Neural progenitor cell (in vitro differentiated cells): ENCODE measurements at regions not wholly inside any gene's neighbourhood (a gene's known extent, or its start where the extent isn't known, plus 50 kb on each side); places are given as distances from the start of the nearest gene placed in this dataset.

Source experiments
- DNase-seq: peaks from one replicate; pipeline ENCODE4 v3.0.0-alpha.2; 2016; ENCODE audit warnings: low spot score
- H2AFZ ChIP-seq: fragments of 200-600 bp; sonication (generic); replicated peaks from 2 replicates; pipeline ENCODE4 v1.6.1; 2016; ENCODE audit warnings: antibody characterized with exemption
- H3F3A ChIP-seq: fragments of 200-600 bp; sonication (generic); 2 replicates; pipeline ENCODE4 v1.6.1; 2016; ENCODE audit warnings: antibody characterized with exemption, low read depth
- H3K27ac ChIP-seq: fragments of 200-600 bp; sonication (generic); 2 replicates; pipeline ENCODE4 v1.5.1; 2016; ENCODE audit warnings: mild to moderate bottlenecking
- H3K27me3 ChIP-seq: fragments of 200-600 bp; sonication (generic); 2 replicates; pipeline ENCODE4 v1.6.1; 2016; ENCODE audit warnings: mild to moderate bottlenecking, moderate library complexity
- H3K36me3 ChIP-seq: fragments of 200-600 bp; sonication (generic); 2 replicates; pipeline ENCODE4 v1.5.1; 2016
- H3K4me1 ChIP-seq: fragments of 200-600 bp; sonication (generic); 2 replicates; pipeline ENCODE4 v1.6.1; 2016; ENCODE audit warnings: mixed run types
- H3K4me2 ChIP-seq: fragments of 200-600 bp; sonication (generic); 2 replicates; pipeline ENCODE4 v1.6.1; 2016
- H3K4me3 ChIP-seq: fragments of 200-600 bp; sonication (generic); 2 replicates; pipeline ENCODE4 v1.5.1; 2016
- H3K79me2 ChIP-seq: fragments of 200-600 bp; sonication (generic); 2 replicates; pipeline ENCODE4 v1.6.1; 2016; ENCODE audit warnings: low read depth
- H3K9ac ChIP-seq: fragments of 200-600 bp; sonication (generic); 2 replicates; pipeline ENCODE4 v1.6.1; 2016
- H3K9me3 ChIP-seq: fragments of 200-600 bp; sonication (generic); 2 replicates; pipeline ENCODE4 v1.5.1; 2016; ENCODE audit warnings: low read depth
- H4K20me1 ChIP-seq: fragments of 200-600 bp; sonication (generic); 2 replicates; pipeline ENCODE4 v1.6.1; 2016; ENCODE audit warnings: low read depth
- H3K27ac Mint-ChIP-seq: 3 replicates; pipeline ENCODE4 v1.8.0; 2021; ENCODE audit warnings: mixed read lengths
- H3K27me3 Mint-ChIP-seq: 2 replicates; pipeline ENCODE4 v1.8.0; 2022; ENCODE audit warnings: low read depth, mild to moderate bottlenecking, inconsistent platforms, moderate library complexity, mixed read lengths; ENCODE audit not compliant: insufficient read depth
- H3K36me3 Mint-ChIP-seq: 3 replicates; pipeline ENCODE4 v1.8.0; 2021; ENCODE audit warnings: mixed read lengths
- H3K4me1 Mint-ChIP-seq: 3 replicates; pipeline ENCODE4 v1.8.0; 2021; ENCODE audit warnings: mixed read lengths
- H3K4me3 Mint-ChIP-seq: 3 replicates; pipeline ENCODE4 v1.8.0; 2021; ENCODE audit warnings: mild to moderate bottlenecking, moderate library complexity, mixed read lengths
- H3K9me3 Mint-ChIP-seq: 3 replicates; pipeline ENCODE4 v1.8.0; 2020; ENCODE audit warnings: mixed read lengths
- CTCF ChIP-seq: fragments of 200-600 bp; sonication (generic); IDR thresholded peaks from 2 replicates; pipeline ENCODE4 v1.5.1; 2017; ENCODE audit warnings: antibody characterized with exemption, mild to moderate bottlenecking
- EZH2 ChIP-seq: fragments of 200-600 bp; sonication (generic); IDR thresholded peaks from 2 replicates; pipeline ENCODE4 v1.6.1; 2017; ENCODE audit warnings: antibody characterized with exemption, mild to moderate bottlenecking, moderate library complexity
- EZH2phosphoT487 ChIP-seq: fragments of 200-600 bp; sonication (generic); IDR thresholded peaks from 2 replicates; pipeline ENCODE4 v1.6.1; 2017; ENCODE audit warnings: antibody characterized with exemption

DNA sequence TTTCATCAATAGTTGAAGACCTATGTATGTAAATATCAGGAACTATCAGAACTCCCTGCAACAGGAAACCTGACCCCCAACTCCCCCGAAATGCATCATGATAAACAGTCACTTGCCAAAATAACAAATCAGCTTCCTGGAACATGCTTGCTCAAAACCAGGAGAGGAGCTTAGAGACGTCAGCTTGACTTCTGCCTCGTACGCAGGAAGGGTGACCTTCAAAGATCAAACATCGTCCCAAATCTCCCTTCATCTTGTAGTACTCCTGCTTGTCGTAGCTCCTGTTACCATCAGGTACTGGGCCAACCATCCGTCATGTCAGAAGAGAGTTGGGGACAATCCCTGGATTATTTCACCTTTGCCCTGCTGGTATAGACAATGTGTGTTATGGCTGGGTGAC lies 396.1 kb downstream of the GADD45G start:
- no peak for TF ChIP-seq CTCF
- TF ChIP-seq EZH2, result no peak
- no peak for TF ChIP-seq EZH2phosphoT487
- Histone ChIP-seq H3K79me2 (no peaks in the 10 kb centered on the region), H3K4me3 (no peak overlapping the region), H3K36me3 (no peaks in the 10 kb centered on the region), H3F3A (no peaks in the 10 kb centered on the region), H3K9ac (no peak overlapping the region), H3K27ac (no peak overlapping the region), H3K27me3 (no peaks in the 10 kb centered on the region), H2AFZ (no peak overlapping the region), H3K4me2 (no peak overlapping the region), H4K20me1 (no peaks in the 10 kb centered on the region), H3K9me3 (no peaks in the 10 kb centered on the region), H3K4me1 (peaks cover 10% of the 10 kb centered on the region)
- peak overlapping the region; percentile 80 for H3K27ac Mint-ChIP-seq
- H3K27me3 Mint-ChIP-seq, result peaks cover 14% of the 10 kb centered on the region
- DNase-seq, result no peak
- H3K36me3 Mint-ChIP-seq, result no peaks in the 10 kb centered on the region
- H3K9me3 Mint-ChIP-seq, result peaks cover 3% of the 10 kb centered on the region
- peaks cover 45% of the 10 kb centered on the region for H3K4me1 Mint-ChIP-seq
- no peak overlapping the region for H3K4me3 Mint-ChIP-seq

- Mint-ChIP-seq H3K36me3 (no peaks in the 10 kb centered on the region), H3K4me3 (no peak overlapping the region), H3K27ac (peak overlapping the region; percentile 46), H3K4me1 (peaks cover 38% of the 10 kb centered on the region), H3K27me3 (peaks cover 9% of the 10 kb centered on the region), H3K9me3 (peaks cover 3% of the 10 kb centered on the region)
- Histone ChIP-seq H3K4me3 (no peak overlapping the region), H3K9me3 (no peaks in the 10 kb centered on the region), H3F3A (no peaks in the 10 kb centered on the region), H3K27ac (no peak overlapping the region), H3K27me3 (no peaks in the 10 kb centered on the region), H3K79me2 (no peaks in the 10 kb centered on the region), H2AFZ (no peak overlapping the region), H4K20me1 (no peaks in the 10 kb centered on the region), H3K36me3 (no peaks in the 10 kb centered on the region), H3K9ac (no peak overlapping the region), H3K4me2 (no peak overlapping the region), H3K4me1 (peaks cover 10% of the 10 kb centered on the region)
- TF ChIP-seq EZH2phosphoT487 (no peak), CTCF (no peak), EZH2 (no peak)
- DNase-seq, result no peak
Observed at GRCh38 chr9:90001747-90002146, 396.9 kb downstream of the GADD45G start.

- H2AFZ ChIP-seq, result no peak overlapping the region
- no peaks in the 10 kb centered on the region for H3K9me3 ChIP-seq
- no peaks in the 10 kb centered on the region for H3F3A ChIP-seq
- TF ChIP-seq CTCF (no peak), EZH2phosphoT487 (no peak), EZH2 (no peak)
- Mint-ChIP-seq H3K36me3 (no peaks in the 10 kb centered on the region), H3K27me3 (peaks cover 9% of the 10 kb centered on the region), H3K4me3 (no peak overlapping the region), H3K4me1 (peaks cover 37% of the 10 kb centered on the region), H3K9me3 (peaks cover 3% of the 10 kb centered on the region), H3K27ac (peak overlapping the region; percentile 46)
- no peak for DNase-seq
- no peaks in the 10 kb centered on the region for H3K27me3 ChIP-seq
- H3K79me2 ChIP-seq, result no peaks in the 10 kb centered on the region
- no peaks in the 10 kb centered on the region for H3K36me3 ChIP-seq
- no peak overlapping the region for H3K9ac ChIP-seq
- H3K4me2 ChIP-seq, result no peak overlapping the region
- H4K20me1 ChIP-seq, result no peaks in the 10 kb centered on the region
- H3K4me1 ChIP-seq, result peaks cover 10% of the 10 kb centered on the region
- H3K27ac ChIP-seq, result no peak overlapping the region
- H3K4me3 ChIP-seq, result no peak overlapping the region
Observed at GRCh38 chr9:90002397-90003271, 397.8 kb downstream of the GADD45G start.
